SK-N-SH treated with all-trans-retinoic acid at 6 μM for 48 hours (cell line): ENCODE measurements at regions not wholly inside any gene's neighbourhood (a gene's known extent, or its start where the extent isn't known, plus 50 kb on each side); places are given as distances from the start of the nearest gene placed in this dataset.
A peak's percentile ranks its signal among the peaks of the same experiment; 100 is the strongest.

Source experiments
- ATAC-seq: fragments of 200-7000 bp; cut with Tn5 transposase; 3 replicates; pipeline ENCODE4 v1.9.1; 2020; ENCODE audit warnings: mild to moderate bottlenecking, moderate library complexity
- ARNTL ChIP-seq: fragments of 450-650 bp; formaldehyde crosslinking; IDR thresholded peaks from 2 replicates; pipeline ENCODE4 v1.5.0; 2020; ENCODE audit warnings: low read depth, mild to moderate bottlenecking, moderate library complexity, borderline replicate concordance
- BACH2 ChIP-seq: fragments of 250-450 bp; sonication (Bioruptor Pico); IDR thresholded peaks from 2 replicates; pipeline ENCODE4 v1.9.0; 2021; ENCODE audit warnings: mild to moderate bottlenecking, borderline replicate concordance
- CSDC2 ChIP-seq: fragments of 250-450 bp; sonication (Bioruptor Pico); IDR thresholded peaks from 2 replicates; pipeline ENCODE4 v1.5.0; 2020; ENCODE audit warnings: mild to moderate bottlenecking, moderate library complexity
- ESRRG ChIP-seq: fragments of 250-450 bp; sonication (Bioruptor Pico); IDR thresholded peaks from 2 replicates; pipeline ENCODE4 v1.6.1; 2021; ENCODE audit warnings: mild to moderate bottlenecking
- GLIS3 ChIP-seq: fragments of 250-450 bp; sonication (Bioruptor Pico); IDR thresholded peaks from 2 replicates; pipeline ENCODE4 v1.5.0; 2020; ENCODE audit warnings: mild to moderate bottlenecking, moderate library complexity
- ISL1 ChIP-seq: fragments of 250-450 bp; sonication (Bioruptor Pico); IDR thresholded peaks from 2 replicates; pipeline ENCODE4 v2.1.2; 2022; ENCODE audit warnings: mild to moderate bottlenecking, moderate library complexity
- PATZ1 ChIP-seq: fragments of 250-450 bp; sonication (Bioruptor Pico); IDR thresholded peaks from 2 replicates; pipeline ENCODE4 v1.8.0; 2020; ENCODE audit warnings: mild to moderate bottlenecking, moderate library complexity, borderline replicate concordance
- PPARA ChIP-seq: fragments of 250-450 bp; sonication (Bioruptor Pico); IDR thresholded peaks from 2 replicates; pipeline ENCODE4 v1.5.0; 2020; ENCODE audit warnings: mild to moderate bottlenecking, borderline replicate concordance
- RARB ChIP-seq: fragments of 250-450 bp; sonication (Bioruptor Pico); IDR thresholded peaks from 2 replicates; pipeline ENCODE4 v1.8.0; 2021; ENCODE audit warnings: mild to moderate bottlenecking, moderate library complexity
- SNAI2 ChIP-seq: fragments of 250-450 bp; sonication (Bioruptor Pico); IDR thresholded peaks from 2 replicates; pipeline ENCODE4 v1.5.0; 2020; ENCODE audit warnings: mild to moderate bottlenecking, moderate library complexity
- TCF4 ChIP-seq: fragments of 250-450 bp; sonication (Bioruptor Pico); IDR thresholded peaks from 2 replicates; pipeline ENCODE4 v1.8.0; 2021; ENCODE audit warnings: mild to moderate bottlenecking, moderate library complexity, borderline replicate concordance
- TOX ChIP-seq: fragments of 250-450 bp; sonication (Bioruptor Pico); IDR thresholded peaks from 2 replicates; pipeline ENCODE4 v1.8.0; 2021; ENCODE audit warnings: mild to moderate bottlenecking, moderate library complexity, borderline replicate concordance
- TSHZ2 ChIP-seq: fragments of 250-450 bp; sonication (Bioruptor Pico); IDR thresholded peaks from 2 replicates; pipeline ENCODE4 v1.5.0; 2020; ENCODE audit warnings: mild to moderate bottlenecking, moderate library complexity
- ZC3H10 ChIP-seq: fragments of 250-450 bp; sonication (Bioruptor Pico); IDR thresholded peaks from 2 replicates; pipeline ENCODE4 v1.5.1; 2021; ENCODE audit warnings: mild to moderate bottlenecking, moderate library complexity
- ZFP3 ChIP-seq: fragments of 250-450 bp; sonication (Bioruptor Pico); IDR thresholded peaks from 2 replicates; pipeline ENCODE4 v1.5.0; 2020; ENCODE audit warnings: mild to moderate bottlenecking, moderate library complexity
- ZNF565 ChIP-seq: fragments of 450-650 bp; formaldehyde crosslinking; conservative IDR thresholded peaks from 2 replicates; pipeline ENCODE4 v1.5.0; 2020; ENCODE audit warnings: low read depth, mild to moderate bottlenecking, moderate library complexity
- ZNF70 ChIP-seq: fragments of 450-650 bp; formaldehyde crosslinking; IDR thresholded peaks from 2 replicates; pipeline ENCODE4 v1.5.0; 2020; ENCODE audit warnings: mild to moderate bottlenecking, moderate library complexity
- ZNF8 ChIP-seq: fragments of 450-650 bp; formaldehyde crosslinking; IDR thresholded peaks from 2 replicates; pipeline ENCODE4 v1.5.0; 2020; ENCODE audit warnings: mild to moderate bottlenecking, moderate library complexity
- TF ChIP-seq, protein P1 (sequence below): fragments of 250-450 bp; sonication (Bioruptor Pico); IDR thresholded peaks from 2 replicates; pipeline ENCODE4 v1.5.1; 2021; ENCODE audit warnings: mild to moderate bottlenecking, moderate library complexity
- TF ChIP-seq, protein P2 (sequence below): fragments of 250-450 bp; sonication (Bioruptor Pico); IDR thresholded peaks from 2 replicates; pipeline ENCODE4 v1.8.0; 2021; ENCODE audit warnings: low read depth, mild to moderate bottlenecking, moderate library complexity, borderline replicate concordance

- TF ChIP-seq ESRRG (CRISPR knock-in tag) (no peak), PATZ1 (no peak), TSHZ2 (no peak), ISL1 (CRISPR knock-in tag) (no peak), GLIS3 (CRISPR knock-in tag) (no peak), ZNF8 (CRISPR knock-in tag) (no peak), TOX (no peak), CSDC2 (no peak), ZNF70 (CRISPR knock-in tag) (no peak), RARB (CRISPR knock-in tag) (no peak), BACH2 (CRISPR knock-in tag) (no peak), TCF4 (CRISPR knock-in tag) (no peak), ZFP3 (CRISPR knock-in tag) (no peak), ARNTL (CRISPR knock-in tag) (no peak), SNAI2 (CRISPR knock-in tag) (no peak), ZNF565 (no peak)
- TF ChIP-seq, protein P1, sequence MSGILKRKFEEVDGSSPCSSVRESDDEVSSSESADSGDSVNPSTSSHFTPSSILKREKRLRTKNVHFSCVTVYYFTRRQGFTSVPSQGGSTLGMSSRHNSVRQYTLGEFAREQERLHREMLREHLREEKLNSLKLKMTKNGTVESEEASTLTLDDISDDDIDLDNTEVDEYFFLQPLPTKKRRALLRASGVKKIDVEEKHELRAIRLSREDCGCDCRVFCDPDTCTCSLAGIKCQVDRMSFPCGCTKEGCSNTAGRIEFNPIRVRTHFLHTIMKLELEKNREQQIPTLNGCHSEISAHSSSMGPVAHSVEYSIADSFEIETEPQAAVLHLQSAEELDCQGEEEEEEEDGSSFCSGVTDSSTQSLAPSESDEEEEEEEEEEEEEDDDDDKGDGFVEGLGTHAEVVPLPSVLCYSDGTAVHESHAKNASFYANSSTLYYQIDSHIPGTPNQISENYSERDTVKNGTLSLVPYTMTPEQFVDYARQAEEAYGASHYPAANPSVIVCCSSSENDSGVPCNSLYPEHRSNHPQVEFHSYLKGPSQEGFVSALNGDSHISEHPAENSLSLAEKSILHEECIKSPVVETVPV = no peak
- ATAC-seq = no peak
These were observed 64.0 kb upstream of the ACKR3 start for GRCh38 chr2:236505648-236506047.

DNA sequence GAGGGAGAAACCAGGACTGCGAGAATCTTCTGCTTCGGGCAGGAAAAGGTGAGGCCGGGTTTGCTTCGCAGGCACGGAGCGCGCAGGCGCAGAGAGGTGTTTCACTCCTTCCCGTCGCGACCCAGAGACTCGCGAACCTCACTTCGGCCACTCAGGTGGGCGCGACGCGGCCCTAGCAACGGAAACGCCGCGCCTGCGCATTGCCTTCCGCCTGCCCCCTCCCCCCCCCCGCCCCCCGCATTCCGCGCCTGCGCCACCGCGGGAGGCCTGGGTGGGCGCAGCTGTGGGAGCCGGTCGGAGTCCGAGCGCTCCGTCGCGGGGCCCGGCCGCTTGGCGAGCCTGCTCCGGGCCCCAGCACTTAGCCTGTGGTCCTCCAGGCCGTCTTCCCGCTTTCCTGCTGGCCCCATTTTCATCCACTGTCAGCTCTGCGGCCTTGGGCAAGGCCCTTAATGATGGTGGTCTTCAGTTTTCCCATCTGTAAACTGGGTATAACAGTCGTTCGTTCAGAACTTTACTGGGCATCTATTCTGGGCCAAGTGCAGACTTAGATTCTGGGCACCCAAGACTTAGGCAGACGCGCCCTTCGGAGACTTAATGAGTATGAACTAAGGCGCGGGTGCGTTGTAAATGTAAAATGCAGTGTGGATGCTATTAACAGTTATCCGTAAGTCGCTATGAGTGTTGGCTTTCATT is 62.1 kb upstream of the ACKR3 start:
- no peak for TF ChIP-seq ZFP3 (CRISPR knock-in tag)
- TF ChIP-seq, protein P1 = no peak
- no peak for TF ChIP-seq ZNF8 (CRISPR knock-in tag)
- no peak for TF ChIP-seq ISL1 (CRISPR knock-in tag)
- TF ChIP-seq CSDC2 = no peak
- TF ChIP-seq TSHZ2 = no peak
- TF ChIP-seq PPARA = no peak
- TF ChIP-seq ESRRG (CRISPR knock-in tag) = no peak
- no peak for TF ChIP-seq RARB (CRISPR knock-in tag)
- TF ChIP-seq ZC3H10 (CRISPR knock-in tag) = no peak
- no peak for TF ChIP-seq GLIS3 (CRISPR knock-in tag)
- TF ChIP-seq TOX = no peak
- TF ChIP-seq TCF4 (CRISPR knock-in tag) = no peak
- TF ChIP-seq, protein P2, sequence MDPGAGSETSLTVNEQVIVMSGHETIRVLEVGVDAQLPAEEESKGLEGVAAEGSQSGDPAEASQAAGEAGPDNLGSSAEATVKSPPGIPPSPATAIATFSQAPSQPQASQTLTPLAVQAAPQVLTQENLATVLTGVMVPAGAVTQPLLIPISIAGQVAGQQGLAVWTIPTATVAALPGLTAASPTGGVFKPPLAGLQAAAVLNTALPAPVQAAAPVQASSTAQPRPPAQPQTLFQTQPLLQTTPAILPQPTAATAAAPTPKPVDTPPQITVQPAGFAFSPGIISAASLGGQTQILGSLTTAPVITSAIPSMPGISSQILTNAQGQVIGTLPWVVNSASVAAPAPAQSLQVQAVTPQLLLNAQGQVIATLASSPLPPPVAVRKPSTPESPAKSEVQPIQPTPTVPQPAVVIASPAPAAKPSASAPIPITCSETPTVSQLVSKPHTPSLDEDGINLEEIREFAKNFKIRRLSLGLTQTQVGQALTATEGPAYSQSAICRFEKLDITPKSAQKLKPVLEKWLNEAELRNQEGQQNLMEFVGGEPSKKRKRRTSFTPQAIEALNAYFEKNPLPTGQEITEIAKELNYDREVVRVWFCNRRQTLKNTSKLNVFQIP (CRISPR knock-in tag) = no peak
- no peak for TF ChIP-seq SNAI2 (CRISPR knock-in tag)
- peak; percentile 73 for ATAC-seq
